Fibroblast of lung (primary cell): ENCODE measurements at regions not wholly inside any gene's neighbourhood (a gene's known extent, or its start where the extent isn't known, plus 50 kb on each side); places are given as distances from the start of the nearest gene placed in this dataset.

Source experiments
- DNase-seq, 2 donors: peaks; one replicate each; pipeline versions ENCODE4 v3.0.0 to v3.0.0-alpha.2; 2010; ENCODE audit warnings: low read depth in 2 of 2
- H2AFZ ChIP-seq: 2 replicates; pipeline ENCODE4 v1.5.1; 2012; ENCODE audit warnings: low read length, control low read depth, inconsistent platforms
- H3K27ac ChIP-seq: 2 replicates; pipeline ENCODE4 v1.5.1; 2011; ENCODE audit warnings: low read length, control low read depth; ENCODE audit not compliant: insufficient read depth
- H3K27me3 ChIP-seq: 2 replicates; pipeline ENCODE4 v1.5.1; 2011; ENCODE audit warnings: mild to moderate bottlenecking, low read length; ENCODE audit not compliant: control insufficient read depth, insufficient read depth
- H3K36me3 ChIP-seq: 2 replicates; pipeline ENCODE4 v1.5.1; 2011; ENCODE audit warnings: low read length; ENCODE audit not compliant: control insufficient read depth, insufficient read depth
- H3K4me1 ChIP-seq: 2 replicates; pipeline ENCODE4 v1.5.1; 2011; ENCODE audit warnings: low read length; ENCODE audit not compliant: control insufficient read depth, insufficient read depth; ENCODE audit errors: extremely low read depth
- H3K4me2 ChIP-seq: 2 replicates; pipeline ENCODE4 v1.5.1; 2011; ENCODE audit warnings: low read length, control low read depth; ENCODE audit not compliant: insufficient read depth; ENCODE audit errors: extremely low read depth
- H3K4me3 ChIP-seq, 4 experiments: fragments of 200-600 bp in 1 of 4; sonication (generic) in 1 of 4; replicated peaks in 1 of 4; 2 replicates each; pipeline ENCODE4 v1.5.1; 2011 to 2016; ENCODE audit warnings: low read length in 4 of 4, low read depth in 3 of 4, mild to moderate bottlenecking in 3 of 4, control low read depth in 2 of 4, inconsistent platforms in 1 of 4, mixed read lengths in 1 of 4; ENCODE audit not compliant: insufficient read depth in 1 of 4; ENCODE audit errors: control extremely low read depth in 1 of 4
- H3K79me2 ChIP-seq: 2 replicates; pipeline ENCODE4 v1.5.1; 2012; ENCODE audit warnings: mild to moderate bottlenecking, low read length, inconsistent platforms; ENCODE audit not compliant: control insufficient read depth, insufficient read depth
- H3K9ac ChIP-seq: 2 replicates; pipeline ENCODE4 v1.5.1; 2011; ENCODE audit warnings: mild to moderate bottlenecking, low read length, control low read depth; ENCODE audit not compliant: insufficient read depth
- H3K9me3 ChIP-seq: 2 replicates; pipeline ENCODE4 v1.5.1; 2012; ENCODE audit warnings: low read depth, low read length; ENCODE audit not compliant: control insufficient read depth, insufficient read depth
- H4K20me1 ChIP-seq: 2 replicates; pipeline ENCODE4 v1.5.1; 2011; ENCODE audit warnings: low read length; ENCODE audit not compliant: control insufficient read depth, insufficient read depth; ENCODE audit errors: extremely low read depth
- CTCF ChIP-seq, 2 donors: IDR thresholded peaks in 1 of 2; conservative IDR thresholded peaks in 1 of 2; 1 replicate in 1 of 2; 2 replicates in 1 of 2; pipeline ENCODE4 v1.5.1; 2011 to 2012; ENCODE audit warnings: low read length in 2 of 2, control low read depth in 1 of 2, inconsistent platforms in 1 of 2, low read depth in 1 of 2, mild to moderate bottlenecking in 1 of 2
- EZH2 ChIP-seq: IDR thresholded peaks from 2 replicates; pipeline ENCODE4 v1.5.1; 2012; ENCODE audit warnings: low read length, control low read depth, mild to moderate bottlenecking; ENCODE audit errors: missing control alignments

- TF ChIP-seq EZH2 (no peak), CTCF (conservative IDR thresholded peaks at IDR 0.05 in 1 of 2, IDR thresholded peaks at IDR 0.05 in 1 of 2; ENCODE audit: low read depth in 1 of 2, low read length in 2 of 2) (no peak)
- DNase-seq: no peak
- Histone ChIP-seq H2AFZ (no peak overlapping the region), H3K27ac (no peak overlapping the region), H3K27me3 (no peaks in the 10 kb centered on the region), H3K79me2 (no peaks in the 10 kb centered on the region), H3K9me3 (no peaks in the 10 kb centered on the region), H3K9ac (no peak overlapping the region), H3K4me2 (no peak overlapping the region), H4K20me1 (no peaks in the 10 kb centered on the region), H3K36me3 (no peaks in the 10 kb centered on the region), H3K4me1 (no peaks in the 10 kb centered on the region), H3K4me3 (no peak overlapping the region)
These were observed 230.2 kb upstream of the RIMS1 start for GRCh38 chr6:71656121-71656520.

GRCh38 chr6:71665931-71666330, 220.4 kb upstream of the RIMS1 start:
- DNase-seq: peak in 1 of 2 donors; percentile 2
- Histone ChIP-seq H3K36me3 (no peaks in the 10 kb centered on the region), H3K79me2 (no peaks in the 10 kb centered on the region), H3K27ac (no peak overlapping the region), H2AFZ (no peak overlapping the region), H3K9me3 (no peaks in the 10 kb centered on the region), H3K4me3 (no peak overlapping the region), H3K4me1 (no peaks in the 10 kb centered on the region), H3K4me2 (no peak overlapping the region), H3K9ac (no peak overlapping the region), H3K27me3 (no peaks in the 10 kb centered on the region), H4K20me1 (no peaks in the 10 kb centered on the region)
- TF ChIP-seq EZH2: no peak
- no peak for TF ChIP-seq CTCF (conservative IDR thresholded peaks at IDR 0.05 in 1 of 2, IDR thresholded peaks at IDR 0.05 in 1 of 2; ENCODE audit: low read depth in 1 of 2, low read length in 2 of 2)

- H3K4me2 ChIP-seq: no peak overlapping the region
- H4K20me1 ChIP-seq: no peaks in the 10 kb centered on the region
- no peaks in the 10 kb centered on the region for H3K9me3 ChIP-seq
- H3K79me2 ChIP-seq: no peaks in the 10 kb centered on the region
- no peak overlapping the region for H2AFZ ChIP-seq
- no peaks in the 10 kb centered on the region for H3K36me3 ChIP-seq
- no peak for TF ChIP-seq EZH2
- no peaks in the 10 kb centered on the region for H3K4me1 ChIP-seq
- H3K27me3 ChIP-seq: no peaks in the 10 kb centered on the region
- no peak overlapping the region for H3K9ac ChIP-seq
- no peak overlapping the region for H3K4me3 ChIP-seq
- DNase-seq: no peak
- no peak overlapping the region for H3K27ac ChIP-seq
These were observed 213.5 kb upstream of the RIMS1 start for GRCh38 chr6:71672876-71673275.
